ENCODE measurements at regions not wholly inside any gene's neighbourhood (a gene's known extent, or its start where the extent isn't known, plus 50 kb on each side); places are given as distances from the start of the nearest gene placed in this dataset.

GRCh38 chr2:12010779-12011178, 264.3 kb downstream of the LPIN1 start:
- no peak for TF ChIP-seq REST (IDR thresholded peaks at IDR 0.05; ENCODE audit: insufficient read depth in 1 of 2, low read depth in 2 of 2, low read length in 1 of 2)
- TF ChIP-seq CTCF (IDR thresholded peaks at IDR 0.05), result no peak

All from Panc1 (cell line).